Right lobe of liver (tissue), 4 donors: ENCODE measurements at regions not wholly inside any gene's neighbourhood (a gene's known extent, or its start where the extent isn't known, plus 50 kb on each side); places are given as distances from the start of the nearest gene placed in this dataset.

ENCODE experiments used
- POLR2A ChIP-seq: fragments of 450-650 bp; IDR thresholded peaks from one replicate; pipeline ENCODE4 v1.6.1; 2017; ENCODE audit warnings: antibody characterized with exemption, mild to moderate bottlenecking
- TF ChIP-seq, protein P1 (sequence below), 4 donors: fragments of 200-600 bp in 3 of 4; fragments of 450-650 bp in 1 of 4; IDR thresholded peaks; one replicate each; pipeline versions ENCODE4 v1.5.1 to v1.8.0; 2016 to 2022; ENCODE audit warnings: antibody characterized with exemption in 4 of 4, mild to moderate bottlenecking in 2 of 4
- donor health status: DM: no; HTN: no; CAD: no.
- donor health status: DM: no; HTN: no; CAD: no.
- donor health status: DM: no; HTN: yes; CAD: no.

DNA sequence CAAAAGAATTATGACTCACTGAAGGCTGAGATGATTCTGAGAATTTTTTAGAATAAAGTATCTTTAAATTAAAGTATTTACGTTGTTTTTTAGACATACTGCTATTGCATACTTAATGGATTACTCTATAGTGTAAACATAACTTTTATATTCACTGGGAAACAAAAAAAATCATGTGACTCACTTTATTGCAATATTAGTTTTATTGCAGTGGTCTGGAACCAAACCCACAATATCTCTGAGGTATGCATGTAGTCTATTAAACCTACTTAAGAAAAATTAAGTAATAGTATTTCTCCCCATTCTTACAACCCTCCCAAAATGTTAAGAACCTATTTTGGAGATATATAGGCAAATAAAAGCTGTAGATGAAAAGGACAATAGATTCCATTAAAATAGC is 142.9 kb upstream of the ZNF521 start:
- TF ChIP-seq, protein P1, sequence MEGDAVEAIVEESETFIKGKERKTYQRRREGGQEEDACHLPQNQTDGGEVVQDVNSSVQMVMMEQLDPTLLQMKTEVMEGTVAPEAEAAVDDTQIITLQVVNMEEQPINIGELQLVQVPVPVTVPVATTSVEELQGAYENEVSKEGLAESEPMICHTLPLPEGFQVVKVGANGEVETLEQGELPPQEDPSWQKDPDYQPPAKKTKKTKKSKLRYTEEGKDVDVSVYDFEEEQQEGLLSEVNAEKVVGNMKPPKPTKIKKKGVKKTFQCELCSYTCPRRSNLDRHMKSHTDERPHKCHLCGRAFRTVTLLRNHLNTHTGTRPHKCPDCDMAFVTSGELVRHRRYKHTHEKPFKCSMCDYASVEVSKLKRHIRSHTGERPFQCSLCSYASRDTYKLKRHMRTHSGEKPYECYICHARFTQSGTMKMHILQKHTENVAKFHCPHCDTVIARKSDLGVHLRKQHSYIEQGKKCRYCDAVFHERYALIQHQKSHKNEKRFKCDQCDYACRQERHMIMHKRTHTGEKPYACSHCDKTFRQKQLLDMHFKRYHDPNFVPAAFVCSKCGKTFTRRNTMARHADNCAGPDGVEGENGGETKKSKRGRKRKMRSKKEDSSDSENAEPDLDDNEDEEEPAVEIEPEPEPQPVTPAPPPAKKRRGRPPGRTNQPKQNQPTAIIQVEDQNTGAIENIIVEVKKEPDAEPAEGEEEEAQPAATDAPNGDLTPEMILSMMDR (IDR thresholded peaks at IDR 0.05) = no peak
- no peak for TF ChIP-seq POLR2A
